WTC11 (cell line): ENCODE measurements at regions not wholly inside any gene's neighbourhood (a gene's known extent, or its start where the extent isn't known, plus 50 kb on each side); places are given as distances from the start of the nearest gene placed in this dataset.

Source experiments
- ATAC-seq: fragments of 200-7000 bp; cut with Tn5 transposase; 2 replicates; pipeline ENCODE4 v1.10.0; 2021; ENCODE audit warnings: mild to moderate bottlenecking, moderate library complexity
- CTCF ChIA-PET: fragments of 300-600 bp; sonication (Branson Sonifier 250); formaldehyde crosslinking; loops from one replicate; lab custom pipeline; 2021; ENCODE audit warnings: antibody characterized with exemption; lab: Charles Lee
- POLR2A ChIA-PET: fragments of 350-600 bp; sonication (Branson Sonifier 250); formaldehyde crosslinking; loops from one replicate; lab custom pipeline; 2021; ENCODE audit warnings: antibody characterized with exemption; lab: Charles Lee
- DNase-seq: peaks from one replicate; pipeline ENCODE4 v3.0.0; 2021; ENCODE audit warnings: low spot score
- H3K27ac Mint-ChIP-seq: 2 replicates; pipeline ENCODE4 v1.8.0; 2021; ENCODE audit warnings: mixed read lengths
- H3K27me3 Mint-ChIP-seq: 2 replicates; pipeline ENCODE4 v1.8.0; 2021; ENCODE audit warnings: low read depth, mild to moderate bottlenecking, moderate library complexity, mixed read lengths
- H3K36me3 Mint-ChIP-seq: 2 replicates; pipeline ENCODE4 v1.8.0; 2021; ENCODE audit warnings: mixed read lengths
- H3K4me1 Mint-ChIP-seq: 2 replicates; pipeline ENCODE4 v1.8.0; 2022; ENCODE audit warnings: mixed read lengths
- H3K4me3 Mint-ChIP-seq: 2 replicates; pipeline ENCODE4 v1.8.0; 2021; ENCODE audit warnings: mild to moderate bottlenecking, moderate library complexity, mixed read lengths
- H3K9me3 Mint-ChIP-seq: 2 replicates; pipeline ENCODE4 v1.8.0; 2021; ENCODE audit warnings: mixed read lengths
- AR ChIP-seq: fragments of 250-450 bp; sonication (Bioruptor Pico); IDR thresholded peaks from 2 replicates; pipeline ENCODE4 v1.9.0; 2021; ENCODE audit warnings: mild to moderate bottlenecking
- ATF1 ChIP-seq: sonication (generic); formaldehyde crosslinking; IDR thresholded peaks from 2 replicates; pipeline ENCODE4 v1.8.1; 2023; ENCODE audit warnings: mild to moderate bottlenecking, moderate library complexity, missing genetic modification reagents
- ATF3 ChIP-seq: sonication (generic); formaldehyde crosslinking; conservative IDR thresholded peaks from 2 replicates; pipeline ENCODE4 v1.8.1; 2022; ENCODE audit warnings: mild to moderate bottlenecking, missing genetic modification reagents
- E2F4 ChIP-seq: sonication (generic); formaldehyde crosslinking; IDR thresholded peaks from 2 replicates; pipeline ENCODE4 v1.8.1; 2022; ENCODE audit warnings: low read depth, mild to moderate bottlenecking, moderate library complexity, missing genetic modification reagents, borderline replicate concordance
- E2F5 ChIP-seq: sonication (generic); formaldehyde crosslinking; IDR thresholded peaks from 2 replicates; pipeline ENCODE4 v1.8.1; 2022; ENCODE audit warnings: mild to moderate bottlenecking, moderate library complexity, missing genetic modification reagents
- ETV6 ChIP-seq: sonication (generic); formaldehyde crosslinking; IDR thresholded peaks from 2 replicates; pipeline ENCODE4 v1.8.1; 2022; ENCODE audit warnings: mild to moderate bottlenecking, missing genetic modification reagents
- FOXK1 ChIP-seq: sonication (generic); formaldehyde crosslinking; IDR thresholded peaks from 2 replicates; pipeline ENCODE4 v1.8.0; 2022; ENCODE audit warnings: mild to moderate bottlenecking, moderate library complexity, missing genetic modification reagents
- GRHL2 ChIP-seq: fragments of 250-450 bp; sonication (Bioruptor Pico); IDR thresholded peaks from 2 replicates; pipeline ENCODE4 v1.8.0; 2022; ENCODE audit warnings: mild to moderate bottlenecking, moderate library complexity; ENCODE audit not compliant: insufficient replicate concordance, severe bottlenecking
- KAT7 ChIP-seq: sonication (generic); formaldehyde crosslinking; IDR thresholded peaks from 2 replicates; pipeline ENCODE4 v1.8.1; 2023; ENCODE audit warnings: missing genetic modification reagents, mild to moderate bottlenecking, borderline replicate concordance
- MLX ChIP-seq: sonication (generic); formaldehyde crosslinking; IDR thresholded peaks from 2 replicates; pipeline ENCODE4 v1.8.1; 2023; ENCODE audit warnings: mild to moderate bottlenecking, missing genetic modification reagents, moderate library complexity
- NFE2L1 ChIP-seq: sonication (generic); formaldehyde crosslinking; IDR thresholded peaks from 2 replicates; pipeline ENCODE4 v1.8.1; 2023; ENCODE audit warnings: missing genetic modification reagents
- NR1H2 ChIP-seq: sonication (generic); formaldehyde crosslinking; IDR thresholded peaks from 2 replicates; pipeline ENCODE4 v1.9.0; 2021; ENCODE audit warnings: mild to moderate bottlenecking, moderate library complexity, missing genetic modification reagents
- SMAD3 ChIP-seq: sonication (generic); formaldehyde crosslinking; IDR thresholded peaks from 2 replicates; pipeline ENCODE4 v1.8.0; 2022; ENCODE audit warnings: missing genetic modification reagents, mild to moderate bottlenecking, borderline replicate concordance
- STAT6 ChIP-seq: sonication (generic); formaldehyde crosslinking; conservative IDR thresholded peaks from 2 replicates; pipeline ENCODE4 v1.8.1; 2023; ENCODE audit warnings: mild to moderate bottlenecking, low read depth, missing genetic modification reagents, moderate library complexity
- TCF7 ChIP-seq: sonication (generic); formaldehyde crosslinking; IDR thresholded peaks from 2 replicates; pipeline ENCODE4 v1.8.0; 2022; ENCODE audit warnings: mild to moderate bottlenecking, low read depth, missing genetic modification reagents, moderate library complexity
- TEAD4 ChIP-seq: sonication (generic); formaldehyde crosslinking; IDR thresholded peaks from 2 replicates; pipeline ENCODE4 v1.8.0; 2022; ENCODE audit warnings: mild to moderate bottlenecking, missing genetic modification reagents
- USF2 ChIP-seq: sonication (generic); formaldehyde crosslinking; IDR thresholded peaks from 2 replicates; pipeline ENCODE4 v1.8.1; 2023; ENCODE audit warnings: mild to moderate bottlenecking, missing genetic modification reagents, moderate library complexity
- ZNF138 ChIP-seq: sonication (generic); formaldehyde crosslinking; conservative IDR thresholded peaks from 2 replicates; pipeline ENCODE4 v1.8.1; 2022; ENCODE audit warnings: mild to moderate bottlenecking, moderate library complexity, missing genetic modification reagents
- ZNF317 ChIP-seq: sonication (generic); formaldehyde crosslinking; IDR thresholded peaks from 2 replicates; pipeline ENCODE4 v1.8.1; 2023; ENCODE audit warnings: low read depth, mild to moderate bottlenecking, moderate library complexity, missing genetic modification reagents, borderline replicate concordance
- ZNF512 ChIP-seq: sonication (generic); formaldehyde crosslinking; IDR thresholded peaks from 2 replicates; pipeline ENCODE4 v1.8.1; 2022; ENCODE audit warnings: missing genetic modification reagents, borderline replicate concordance

GRCh38 chr20:51854921-51855320 lies 52.6 kb upstream of the SALL4 start:
- CTCF ChIA-PET = no interaction called here
- ATAC-seq (no peak), DNase-seq (no peak)
- POLR2A ChIA-PET = no interaction called here
- no peak overlapping the region for H3K27ac Mint-ChIP-seq
- H3K36me3 Mint-ChIP-seq = no peaks in the 10 kb centered on the region
- no peaks in the 10 kb centered on the region for H3K9me3 Mint-ChIP-seq
- no peaks in the 10 kb centered on the region for H3K27me3 Mint-ChIP-seq
- no peak overlapping the region for H3K4me3 Mint-ChIP-seq
- no peaks in the 10 kb centered on the region for H3K4me1 Mint-ChIP-seq
- no peak for TF ChIP-seq ZNF317 (CRISPR knock-in tag)
- no peak for TF ChIP-seq NFE2L1
- TF ChIP-seq ETV6 (CRISPR knock-in tag) = no peak
- no peak for TF ChIP-seq SMAD3
- no peak for TF ChIP-seq KAT7 (CRISPR knock-in tag)
- TF ChIP-seq AR (CRISPR knock-in tag) = no peak
- no peak for TF ChIP-seq ATF1
- no peak for TF ChIP-seq STAT6
- no peak for TF ChIP-seq E2F5 (CRISPR knock-in tag)
- TF ChIP-seq ZNF138 (CRISPR knock-in tag) = no peak
- no peak for TF ChIP-seq E2F4 (CRISPR knock-in tag)
- TF ChIP-seq MLX (CRISPR knock-in tag) = no peak
- TF ChIP-seq USF2 (CRISPR knock-in tag) = no peak
- no peak for TF ChIP-seq TEAD4 (CRISPR knock-in tag)
- TF ChIP-seq NR1H2 (CRISPR knock-in tag) = no peak
- no peak for TF ChIP-seq GRHL2 (CRISPR knock-in tag)
- TF ChIP-seq TCF7 (CRISPR knock-in tag) = no peak
- TF ChIP-seq FOXK1 (CRISPR knock-in tag) = no peak
- TF ChIP-seq ZNF512 (CRISPR knock-in tag) = no peak
- no peak for TF ChIP-seq ATF3 (CRISPR knock-in tag)
